Left lung (tissue), 4 donors: ENCODE measurements at regions not wholly inside any gene's neighbourhood (a gene's known extent, or its start where the extent isn't known, plus 50 kb on each side); places are given as distances from the start of the nearest gene placed in this dataset.

ENCODE experiments used
- ATAC-seq: fragments of 200-7000 bp; cut with Tn5 transposase; one replicate; pipeline ENCODE4 v1.9.1; 2020; ENCODE audit warnings: moderate library complexity
- DNase-seq, 4 donors: peaks; one replicate each; pipeline ENCODE4 v3.0.0-alpha.2; 2013 to 2020
- H3K27ac ChIP-seq, 2 donors: fragments of 200-600 bp; sonication (generic) in 1 of 2; one replicate each; pipeline versions ENCODE4 v1.5.0 to v1.8.0; 2020 to 2021
- H3K27me3 ChIP-seq, 2 donors: fragments of 200-600 bp; sonication (generic) in 1 of 2; one replicate each; pipeline versions ENCODE4 v1.5.0 to v1.8.0; 2020 to 2021
- H3K36me3 ChIP-seq, 2 donors: fragments of 200-600 bp; sonication (generic) in 1 of 2; one replicate each; pipeline versions ENCODE4 v1.5.0 to v1.8.0; 2020 to 2021
- H3K4me1 ChIP-seq, 2 donors: fragments of 200-600 bp; one replicate each; pipeline ENCODE4 v1.8.0; 2021
- H3K4me3 ChIP-seq, 2 donors: fragments of 200-600 bp; sonication (generic) in 1 of 2; one replicate each; pipeline versions ENCODE4 v1.5.0 to v1.8.0; 2020 to 2021; ENCODE audit warnings: mild to moderate bottlenecking in 1 of 2
- H3K9me3 ChIP-seq, 2 donors: fragments of 200-600 bp; sonication (generic) in 1 of 2; one replicate each; pipeline versions ENCODE4 v1.5.0 to v1.8.0; 2020 to 2021
- CTCF ChIP-seq, 2 donors: fragments of 200-600 bp; sonication (generic) in 1 of 2; IDR thresholded peaks; one replicate each; pipeline versions ENCODE4 v1.5.0 to v1.8.0; 2021; ENCODE audit warnings: antibody characterized with exemption in 2 of 2
- intact Hi-C, 2 donors: fragments of 100-400 bp; cut with DNase I; formaldehyde crosslinking; loops; one replicate each; pipeline versions ENCODE4 v1.11.2 to v1.14.2; 2022
- donor health status: DM: no; HTN: yes; CAD: no.
- donor health status: DM: no; HTN: no; CAD: no.

- no peaks in the 10 kb centered on the region for H3K4me1 ChIP-seq
- no peak for ATAC-seq
- no peak overlapping the region for H3K4me3 ChIP-seq
- no peak for TF ChIP-seq CTCF (IDR thresholded peaks at IDR 0.05)
- no peaks in the 10 kb centered on the region for H3K27me3 ChIP-seq
- intact Hi-C loops = no loop called here
- no peak overlapping the region for H3K27ac ChIP-seq
- no peaks in the 10 kb centered on the region for H3K9me3 ChIP-seq
- H3K36me3 ChIP-seq = no peaks in the 10 kb centered on the region
- no peak for DNase-seq
Observed at GRCh38 chr10:106216085-106216484, 948.4 kb downstream of the SORCS1 start.

GRCh38 chr10:106214243-106214642 lies 950.3 kb downstream of the SORCS1 start:
- no peaks in the 10 kb centered on the region for H3K27me3 ChIP-seq
- intact Hi-C loops = no loop called here
- no peak for TF ChIP-seq CTCF (IDR thresholded peaks at IDR 0.05)
- no peak for DNase-seq
- H3K4me1 ChIP-seq = no peaks in the 10 kb centered on the region
- H3K9me3 ChIP-seq = no peaks in the 10 kb centered on the region
- H3K4me3 ChIP-seq = no peak overlapping the region
- H3K27ac ChIP-seq = no peak overlapping the region
- H3K36me3 ChIP-seq = no peaks in the 10 kb centered on the region
- no peak for ATAC-seq

- Histone ChIP-seq H3K27me3 (no peaks in the 10 kb centered on the region), H3K27ac (no peak overlapping the region), H3K9me3 (no peaks in the 10 kb centered on the region), H3K4me1 (no peaks in the 10 kb centered on the region), H3K4me3 (no peak overlapping the region), H3K36me3 (no peaks in the 10 kb centered on the region)
- ATAC-seq = no peak
- intact Hi-C loops = no loop called here
- TF ChIP-seq CTCF (IDR thresholded peaks at IDR 0.05) = no peak
- DNase-seq = no peak
Observed at GRCh38 chr10:106213493-106213892, 951.0 kb downstream of the SORCS1 start.

- no peak for DNase-seq
- H3K27me3 ChIP-seq = no peaks in the 10 kb centered on the region
- no peak for TF ChIP-seq CTCF (IDR thresholded peaks at IDR 0.05)
Observed at GRCh38 chr10:106198275-106198674, 966.2 kb downstream of the SORCS1 start.

GRCh38 chr10:106189292-106189691 lies 975.2 kb downstream of the SORCS1 start:
- H3K4me1 ChIP-seq = no peaks in the 10 kb centered on the region
- intact Hi-C loops = no loop called here
- no peaks in the 10 kb centered on the region for H3K36me3 ChIP-seq
- ATAC-seq = peak; percentile 53
- H3K4me3 ChIP-seq = no peak overlapping the region
- H3K27me3 ChIP-seq = no peaks in the 10 kb centered on the region
- peak in 1 of 2 donors; percentile 12 for TF ChIP-seq CTCF (IDR thresholded peaks at IDR 0.05)
- DNase-seq = no peak
- H3K27ac ChIP-seq = no peak overlapping the region
- no peaks in the 10 kb centered on the region for H3K9me3 ChIP-seq

More at GRCh38 chr10:106198275-106198674, 966.2 kb downstream of the SORCS1 start:
- Histone ChIP-seq H3K36me3 (no peaks in the 10 kb centered on the region), H3K9me3 (no peaks in the 10 kb centered on the region), H3K4me3 (no peak overlapping the region), H3K4me1 (no peaks in the 10 kb centered on the region), H3K27ac (no peak overlapping the region)
- intact Hi-C loops = no loop called here
- no peak for ATAC-seq
